ENCODE measurements at regions not wholly inside any gene's neighbourhood (a gene's known extent, or its start where the extent isn't known, plus 50 kb on each side); places are given as distances from the start of the nearest gene placed in this dataset.

DNA sequence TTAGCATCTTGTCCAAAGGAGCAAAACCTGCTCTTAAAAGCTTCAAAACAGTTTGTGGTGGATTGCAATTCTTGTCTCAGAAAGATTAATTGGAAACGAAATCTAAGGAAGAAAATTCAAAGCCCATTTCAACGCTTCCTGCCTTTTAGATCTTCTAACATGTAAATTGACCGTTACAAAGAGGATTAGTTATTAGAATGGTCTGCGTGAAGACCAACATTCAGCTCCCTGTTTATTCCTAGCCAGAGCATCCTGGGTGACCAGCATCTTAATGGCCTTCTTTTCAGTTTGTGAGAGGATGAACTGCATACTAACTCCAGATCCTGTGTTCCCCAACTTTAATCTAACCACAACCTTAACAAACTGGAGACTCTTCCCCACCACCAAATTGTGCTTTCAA, 109.9 kb upstream of the SLC1A3 start:
- TF ChIP-seq, protein P1, sequence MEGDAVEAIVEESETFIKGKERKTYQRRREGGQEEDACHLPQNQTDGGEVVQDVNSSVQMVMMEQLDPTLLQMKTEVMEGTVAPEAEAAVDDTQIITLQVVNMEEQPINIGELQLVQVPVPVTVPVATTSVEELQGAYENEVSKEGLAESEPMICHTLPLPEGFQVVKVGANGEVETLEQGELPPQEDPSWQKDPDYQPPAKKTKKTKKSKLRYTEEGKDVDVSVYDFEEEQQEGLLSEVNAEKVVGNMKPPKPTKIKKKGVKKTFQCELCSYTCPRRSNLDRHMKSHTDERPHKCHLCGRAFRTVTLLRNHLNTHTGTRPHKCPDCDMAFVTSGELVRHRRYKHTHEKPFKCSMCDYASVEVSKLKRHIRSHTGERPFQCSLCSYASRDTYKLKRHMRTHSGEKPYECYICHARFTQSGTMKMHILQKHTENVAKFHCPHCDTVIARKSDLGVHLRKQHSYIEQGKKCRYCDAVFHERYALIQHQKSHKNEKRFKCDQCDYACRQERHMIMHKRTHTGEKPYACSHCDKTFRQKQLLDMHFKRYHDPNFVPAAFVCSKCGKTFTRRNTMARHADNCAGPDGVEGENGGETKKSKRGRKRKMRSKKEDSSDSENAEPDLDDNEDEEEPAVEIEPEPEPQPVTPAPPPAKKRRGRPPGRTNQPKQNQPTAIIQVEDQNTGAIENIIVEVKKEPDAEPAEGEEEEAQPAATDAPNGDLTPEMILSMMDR (IDR thresholded peaks at IDR 0.05 in 8 of 11, conservative IDR thresholded peaks at IDR 0.05 in 3 of 11): no peak
- no peak for TF ChIP-seq POLR2AphosphoS5 (IDR thresholded peaks at IDR 0.05)

Data from spleen (tissue), 7 donors.